IMR-90 (cell line): ENCODE measurements at regions not wholly inside any gene's neighbourhood (a gene's known extent, or its start where the extent isn't known, plus 50 kb on each side); places are given as distances from the start of the nearest gene placed in this dataset.
A peak's percentile ranks its signal among the peaks of the same experiment; 100 is the strongest.

Experiments used
- ATAC-seq: fragments of 200-7000 bp; cut with Tn5 transposase; 2 replicates; pipeline ENCODE4 v1.9.1; 2020; ENCODE audit warnings: low read depth, mild to moderate bottlenecking, moderate library complexity
- BruUV-seq: library from RNA; stranded (reverse); fragments of 400-500 nt; replicated peaks from 2 replicates; lab custom pipeline; 2021; lab: Mats Ljungman, UMichigan
- CTCF ChIA-PET: fragments of 300-600 bp; formaldehyde crosslinking; extraction: SDS; loops from one replicate; lab custom pipeline; 2021; ENCODE audit warnings: antibody characterized with exemption; lab: Yijun Ruan, JAX
- POLR2A ChIA-PET: fragments of 300-600 bp; sonication (Branson Sonifier 250); formaldehyde crosslinking; loops from one replicate; lab custom pipeline; 2022; ENCODE audit warnings: antibody characterized with exemption; ENCODE audit not compliant: unreplicated experiment; lab: Charles Lee
- DNase-seq: peaks from one replicate; pipeline ENCODE4 v3.0.0; 2013
- H2AFZ ChIP-seq: replicated peaks from 2 replicates; pipeline ENCODE3; 2013; ENCODE audit warnings: low read length, mild to moderate bottlenecking; ENCODE audit not compliant: poor library complexity
- H2AK5ac ChIP-seq: 2 replicates; pipeline ENCODE4 v1.6.1; 2013; ENCODE audit warnings: low read depth, low read length, inconsistent platforms
- H2AK9ac ChIP-seq: replicated peaks from 2 replicates; pipeline ENCODE3; 2013; ENCODE audit warnings: mild to moderate bottlenecking, low read depth, low read length, moderate library complexity; ENCODE audit not compliant: poor library complexity
- H2BK120ac ChIP-seq: 2 replicates; pipeline ENCODE4 v1.6.1; 2013; ENCODE audit warnings: low read depth, low read length, inconsistent platforms
- H2BK15ac ChIP-seq: 3 replicates; pipeline ENCODE4 v1.6.1; 2013; ENCODE audit warnings: low read depth, low read length, inconsistent platforms
- H2BK20ac ChIP-seq: 2 replicates; pipeline ENCODE4 v1.6.1; 2013; ENCODE audit warnings: low read depth, mild to moderate bottlenecking, inconsistent platforms, low read length, moderate library complexity
- H2BK5ac ChIP-seq: 2 replicates; pipeline ENCODE4 v1.6.1; 2013; ENCODE audit warnings: mild to moderate bottlenecking, low read depth, low read length, inconsistent platforms; ENCODE audit not compliant: poor library complexity, severe bottlenecking
- H3K14ac ChIP-seq: replicated peaks from 2 replicates; pipeline ENCODE4 v1.6.1; 2013; ENCODE audit warnings: low read depth, low read length, inconsistent platforms
- H3K18ac ChIP-seq: 2 replicates; pipeline ENCODE4 v1.6.1; 2013; ENCODE audit warnings: low read depth, low read length, control low read depth
- H3K23ac ChIP-seq: 2 replicates; pipeline ENCODE4 v1.6.1; 2013; ENCODE audit warnings: low read depth, low read length, inconsistent platforms
- H3K27ac ChIP-seq: 2 replicates; pipeline ENCODE4 v1.5.1; 2013; ENCODE audit warnings: mild to moderate bottlenecking, control low read depth, low read length; ENCODE audit not compliant: insufficient read depth
- H3K27me3 ChIP-seq: 2 replicates; pipeline ENCODE4 v1.6.1; 2013; ENCODE audit warnings: low read length; ENCODE audit not compliant: control insufficient read depth, insufficient read depth
- H3K36me3 ChIP-seq: 2 replicates; pipeline ENCODE4 v1.6.1; 2013; ENCODE audit warnings: low read length, mixed read lengths; ENCODE audit not compliant: control insufficient read depth, insufficient read depth
- H3K4ac ChIP-seq: 2 replicates; pipeline ENCODE4 v1.6.1; 2013; ENCODE audit warnings: low read depth, low read length, inconsistent platforms
- H3K4me1 ChIP-seq: 2 replicates; pipeline ENCODE4 v1.6.1; 2013; ENCODE audit warnings: low read length, mixed read lengths; ENCODE audit not compliant: control insufficient read depth, insufficient read depth
- H3K4me2 ChIP-seq: 2 replicates; pipeline ENCODE4 v1.6.1; 2013; ENCODE audit warnings: low read depth, mild to moderate bottlenecking, control low read depth, low read length, moderate library complexity
- H3K4me3 ChIP-seq: 2 replicates; pipeline ENCODE4 v1.5.1; 2013; ENCODE audit warnings: low read depth, mild to moderate bottlenecking, control low read depth, low read length, moderate library complexity; ENCODE audit not compliant: insufficient read depth
- H3K56ac ChIP-seq: 2 replicates; pipeline ENCODE4 v1.6.1; 2013; ENCODE audit warnings: low read length, inconsistent platforms; ENCODE audit not compliant: insufficient read depth; ENCODE audit errors: extremely low read depth
- H3K79me1 ChIP-seq, 2 experiments: 2 replicates each; pipeline ENCODE4 v1.6.1; 2013; ENCODE audit warnings: low read length in 2 of 2, inconsistent platforms in 1 of 2, low read depth in 1 of 2
- H3K9ac ChIP-seq: 2 replicates; pipeline ENCODE4 v1.6.1; 2013; ENCODE audit warnings: low read depth, low read length, control low read depth
- H3K9me1 ChIP-seq: 2 replicates; pipeline ENCODE4 v1.6.1; 2013; ENCODE audit warnings: low read length, inconsistent platforms; ENCODE audit not compliant: insufficient read depth
- H3K9me3 ChIP-seq: 2 replicates; pipeline ENCODE4 v1.6.1; 2013; ENCODE audit warnings: low read length; ENCODE audit not compliant: control insufficient read depth, insufficient read depth
- H4K20me1 ChIP-seq: 2 replicates; pipeline ENCODE4 v1.6.1; 2013; ENCODE audit warnings: low read length, inconsistent platforms; ENCODE audit not compliant: insufficient read depth
- H4K5ac ChIP-seq: 2 replicates; pipeline ENCODE4 v1.6.1; 2013; ENCODE audit warnings: mild to moderate bottlenecking, low read depth, low read length, control low read depth
- H4K8ac ChIP-seq, 2 experiments: 2 replicates each; pipeline ENCODE4 v1.6.1; 2013; ENCODE audit warnings: low read depth in 2 of 2, low read length in 2 of 2, control low read depth in 1 of 2, inconsistent platforms in 1 of 2
- H4K91ac ChIP-seq: 2 replicates; pipeline ENCODE4 v1.6.1; 2013; ENCODE audit warnings: low read depth, low read length, inconsistent platforms; ENCODE audit not compliant: insufficient read depth
- CEBPB ChIP-seq: IDR thresholded peaks from 2 replicates; pipeline ENCODE4 v1.6.1; 2012; ENCODE audit warnings: low read depth, low read length, improper control_type of control experiment
- RCOR1 ChIP-seq: IDR thresholded peaks from 2 replicates; pipeline ENCODE4 v1.6.1; 2012; ENCODE audit warnings: mild to moderate bottlenecking, low read length, improper control_type of control experiment; ENCODE audit not compliant: insufficient replicate concordance
- WGBS, 2 experiments: methylation state at CpG; one replicate each; pipeline versions ENCODE4 v1.1.5 to v1.1.7; 2013; ENCODE audit warnings: missing lambda C conversion rate in 2 of 2; ENCODE audit not compliant: insufficient read length in 1 of 2; ENCODE audit errors: extremely low coverage in 2 of 2; 5-methylcytosine and 5-hydroxymethylcytosine counted together
- dilution Hi-C: fragments of 300-500 bp; cut with HindIII; formaldehyde crosslinking; loops from one replicate; pipeline ENCODE4 v1.14.3; 2018; ENCODE audit warnings: low sequenced_read_pairs; ENCODE audit not compliant: unreplicated experiment
- in situ Hi-C: fragments of 300-500 bp; cut with MboI; formaldehyde crosslinking; loops from 3 replicates; pipeline ENCODE4 v1.14.3; 2019; ENCODE audit warnings: low sequenced_read_pairs, inconsistent platforms, mixed read lengths
- intact Hi-C: fragments of 100-400 bp; cut with micrococcal nuclease; formaldehyde crosslinking; loops from 2 replicates; pipeline ENCODE4 v1.10.0; 2022

GRCh38 chrX:16307950-16308349 is 140.7 kb downstream of the MAGEB17 start:
- Histone ChIP-seq H3K4me3 (no peak overlapping the region), H2BK20ac (no peak overlapping the region), H3K4ac (no peak overlapping the region), H3K4me1 (no peaks in the 10 kb centered on the region), H3K36me3 (no peaks in the 10 kb centered on the region), H2BK120ac (no peak overlapping the region), H2AK9ac (no peak overlapping the region), H4K5ac (no peak overlapping the region; the same call in 1 of the 2 replicates), H4K91ac (no peak overlapping the region), H3K14ac (no peak overlapping the region), H3K27ac (no peak overlapping the region), H4K20me1 (no peaks in the 10 kb centered on the region), H2BK15ac (no peak overlapping the region), H3K18ac (no peak overlapping the region), H3K27me3 (no peaks in the 10 kb centered on the region), H3K9me3 (no peaks in the 10 kb centered on the region), H3K9ac (no peak overlapping the region), H4K8ac (no peak overlapping the region), H3K4me2 (no peak overlapping the region), H3K9me1 (no peaks in the 10 kb centered on the region), H3K56ac (no peak overlapping the region), H3K23ac (no peak overlapping the region), H2AK5ac (no peak overlapping the region), H2BK5ac (no peak overlapping the region), H3K79me1 (no peaks in the 10 kb centered on the region), H2AFZ (no peak overlapping the region)
- ATAC-seq (no peak), DNase-seq (no peak)
- dilution Hi-C loops (no loop called here), intact Hi-C loops (loop anchor here (10.0 kb wide), 1 partner anchor 183 kb away; the partner anchor contains the start of gene GRPR), in situ Hi-C loops (no loop called here)
- no TSS peak for BruUV-seq
- no CpG with 5 or more reads among the region's 2 CpGs for WGBS, 2 experiments
- CTCF ChIA-PET: no interaction called here
- POLR2A ChIA-PET: no interaction called here
- TF ChIP-seq RCOR1: no peak
- peak; percentile 86 for TF ChIP-seq CEBPB
